Prostate gland (tissue), 2 donors: ENCODE measurements at regions not wholly inside any gene's neighbourhood (a gene's known extent, or its start where the extent isn't known, plus 50 kb on each side); places are given as distances from the start of the nearest gene placed in this dataset.

ENCODE experiments used
- DNase-seq: peaks from one replicate; pipeline ENCODE4 v3.0.0-alpha.2; 2019; ENCODE audit warnings: low spot score
- H3K27ac ChIP-seq, 2 donors: fragments of 200-600 bp; sonication (generic); 2 replicates each; pipeline ENCODE4 v1.5.1; 2017 to 2019
- H3K27me3 ChIP-seq: fragments of 200-600 bp; sonication (generic); replicated peaks from 2 replicates; pipeline ENCODE4 v1.5.1; 2019; ENCODE audit not compliant: insufficient read depth
- H3K36me3 ChIP-seq, 2 donors: fragments of 200-600 bp; sonication (generic); 1 replicate in 1 of 2; 2 replicates in 1 of 2; pipeline versions ENCODE4 v1.5.1 to v1.8.1; 2017 to 2019
- H3K4me1 ChIP-seq: fragments of 200-600 bp; sonication (generic); replicated peaks from 2 replicates; pipeline ENCODE4 v1.5.1; 2019
- H3K4me3 ChIP-seq, 2 donors: fragments of 200-600 bp; sonication (generic); 2 replicates each; pipeline ENCODE4 v1.5.1; 2017 to 2019
- H3K9me3 ChIP-seq: fragments of 200-600 bp; sonication (generic); 2 replicates; pipeline ENCODE4 v1.5.1; 2017
- CTCF ChIP-seq, 4 experiments: fragments of 200-600 bp in 2 of 4; fragments of 450-650 bp in 2 of 4; sonication (generic) in 2 of 4; IDR thresholded peaks; 1 replicate in 3 of 4; 2 replicates in 1 of 4; pipeline ENCODE4 v1.5.1; 2016 to 2019; ENCODE audit warnings: antibody characterized with exemption in 4 of 4, mild to moderate bottlenecking in 2 of 4, moderate library complexity in 2 of 4
- POLR2A ChIP-seq: fragments of 450-650 bp; IDR thresholded peaks from one replicate; pipeline ENCODE4 v1.6.1; 2016; ENCODE audit warnings: antibody characterized with exemption, mild to moderate bottlenecking
- POLR2AphosphoS5 ChIP-seq: sonication (generic); formaldehyde crosslinking; IDR thresholded peaks from one replicate; pipeline ENCODE4 v1.6.1; 2017; ENCODE audit warnings: antibody characterized with exemption
- WGBS: methylation state at CpG from one replicate; pipeline ENCODE4 v1.1.5; 2018; 5-methylcytosine and 5-hydroxymethylcytosine counted together
- intact Hi-C: fragments of 100-400 bp; cut with DNase I; formaldehyde crosslinking; loops from one replicate; pipeline ENCODE4 v1.14.2; 2022

GRCh38 chr12:30414507-30414906 is 281.2 kb downstream of the IPO8 start:
- Histone ChIP-seq H3K4me3 (no peak overlapping the region), H3K27me3 (no peaks in the 10 kb centered on the region), H3K36me3 (no peaks in the 10 kb centered on the region), H3K9me3 (no peaks in the 10 kb centered on the region), H3K27ac (no peak overlapping the region), H3K4me1 (no peaks in the 10 kb centered on the region)
- TF ChIP-seq POLR2AphosphoS5 (no peak), POLR2A (no peak), CTCF (IDR thresholded peaks at IDR 0.05) (no peak)
- intact Hi-C loops, result no loop called here
- DNase-seq, result no peak

GRCh38 chr12:30400349-30400748 is 295.3 kb downstream of the IPO8 start:
- Histone ChIP-seq H3K9me3 (no peaks in the 10 kb centered on the region), H3K36me3 (no peaks in the 10 kb centered on the region), H3K4me1 (no peaks in the 10 kb centered on the region), H3K27me3 (no peaks in the 10 kb centered on the region), H3K4me3 (no peak overlapping the region), H3K27ac (no peak overlapping the region)
- no peak for DNase-seq
- TF ChIP-seq POLR2A (no peak), POLR2AphosphoS5 (no peak), CTCF (IDR thresholded peaks at IDR 0.05) (no peak)
- intact Hi-C loops, result no loop called here

GRCh38 chr12:30399859-30400258 is 295.8 kb downstream of the IPO8 start:
- H3K27me3 ChIP-seq, result no peaks in the 10 kb centered on the region
- no peak overlapping the region for H3K27ac ChIP-seq
- no peak for DNase-seq
- H3K9me3 ChIP-seq, result no peaks in the 10 kb centered on the region
- H3K4me1 ChIP-seq, result no peaks in the 10 kb centered on the region
- H3K4me3 ChIP-seq, result no peak overlapping the region
- WGBS, result 79% methylated on average over 2 of the region's 2 CpGs
- no peak for TF ChIP-seq CTCF (IDR thresholded peaks at IDR 0.05)
- no peak for TF ChIP-seq POLR2AphosphoS5
- no peak for TF ChIP-seq POLR2A
- H3K36me3 ChIP-seq, result no peaks in the 10 kb centered on the region
- intact Hi-C loops, result no loop called here

GRCh38 chr12:30396576-30396975 is 299.1 kb downstream of the IPO8 start:
- DNase-seq, result no peak
- Histone ChIP-seq H3K27me3 (no peaks in the 10 kb centered on the region), H3K36me3 (no peaks in the 10 kb centered on the region), H3K4me1 (no peaks in the 10 kb centered on the region), H3K9me3 (no peaks in the 10 kb centered on the region), H3K4me3 (no peak overlapping the region), H3K27ac (no peak overlapping the region)
- no peak for TF ChIP-seq POLR2A
- no peak for TF ChIP-seq CTCF (IDR thresholded peaks at IDR 0.05)
- no peak for TF ChIP-seq POLR2AphosphoS5
- intact Hi-C loops, result no loop called here
- WGBS, result 76% methylated on average over 2 of the region's 2 CpGs

GRCh38 chr12:30395190-30395589 is 300.5 kb downstream of the IPO8 start:
- 60% methylated on average over 3 of the region's 3 CpGs for WGBS
- no peak for DNase-seq
- H3K4me1 ChIP-seq, result no peaks in the 10 kb centered on the region
- no peaks in the 10 kb centered on the region for H3K9me3 ChIP-seq
- intact Hi-C loops, result no loop called here
- no peak overlapping the region for H3K4me3 ChIP-seq
- H3K36me3 ChIP-seq, result no peaks in the 10 kb centered on the region
- H3K27me3 ChIP-seq, result no peaks in the 10 kb centered on the region
- TF ChIP-seq CTCF (IDR thresholded peaks at IDR 0.05) (no peak), POLR2A (no peak), POLR2AphosphoS5 (no peak)
- no peak overlapping the region for H3K27ac ChIP-seq
